ENCODE measurements at regions not wholly inside any gene's neighbourhood (a gene's known extent, or its start where the extent isn't known, plus 50 kb on each side); places are given as distances from the start of the nearest gene placed in this dataset.

DNA sequence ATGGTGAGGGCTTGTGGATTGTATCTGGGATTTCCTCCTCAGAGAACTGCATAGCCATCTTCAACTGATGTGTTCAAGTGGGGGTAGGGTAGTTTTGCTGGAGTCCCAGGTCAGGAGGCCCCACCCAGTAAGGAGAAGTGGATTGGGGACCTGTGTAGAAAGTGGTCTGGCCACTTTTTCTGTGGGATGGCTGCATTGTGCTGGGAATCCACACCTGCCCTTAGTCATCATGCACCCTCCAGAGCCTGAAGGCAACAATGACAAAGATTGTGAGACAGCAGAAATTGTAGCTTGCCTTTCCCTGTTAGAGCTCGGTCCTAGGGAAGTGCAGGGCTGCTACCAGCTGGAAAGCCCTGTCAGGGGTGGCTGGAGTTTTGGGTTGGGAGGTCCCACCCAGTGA is 255.4 kb downstream of the NDFIP2 start:
- TF ChIP-seq, protein P1, sequence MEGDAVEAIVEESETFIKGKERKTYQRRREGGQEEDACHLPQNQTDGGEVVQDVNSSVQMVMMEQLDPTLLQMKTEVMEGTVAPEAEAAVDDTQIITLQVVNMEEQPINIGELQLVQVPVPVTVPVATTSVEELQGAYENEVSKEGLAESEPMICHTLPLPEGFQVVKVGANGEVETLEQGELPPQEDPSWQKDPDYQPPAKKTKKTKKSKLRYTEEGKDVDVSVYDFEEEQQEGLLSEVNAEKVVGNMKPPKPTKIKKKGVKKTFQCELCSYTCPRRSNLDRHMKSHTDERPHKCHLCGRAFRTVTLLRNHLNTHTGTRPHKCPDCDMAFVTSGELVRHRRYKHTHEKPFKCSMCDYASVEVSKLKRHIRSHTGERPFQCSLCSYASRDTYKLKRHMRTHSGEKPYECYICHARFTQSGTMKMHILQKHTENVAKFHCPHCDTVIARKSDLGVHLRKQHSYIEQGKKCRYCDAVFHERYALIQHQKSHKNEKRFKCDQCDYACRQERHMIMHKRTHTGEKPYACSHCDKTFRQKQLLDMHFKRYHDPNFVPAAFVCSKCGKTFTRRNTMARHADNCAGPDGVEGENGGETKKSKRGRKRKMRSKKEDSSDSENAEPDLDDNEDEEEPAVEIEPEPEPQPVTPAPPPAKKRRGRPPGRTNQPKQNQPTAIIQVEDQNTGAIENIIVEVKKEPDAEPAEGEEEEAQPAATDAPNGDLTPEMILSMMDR (IDR thresholded peaks at IDR 0.05; ENCODE audit: insufficient read depth, low read length, poor library complexity, severe bottlenecking) = no peak
- H3K4me3 ChIP-seq (ENCODE audit: low read depth, low read length) = no peak overlapping the region
- DNase-seq (ENCODE audit: low read depth) = no peak
- H3K36me3 ChIP-seq (ENCODE audit: control insufficient read depth, insufficient read depth, low read length) = no peaks in the 10 kb centered on the region
- no peaks in the 10 kb centered on the region for H3K27me3 ChIP-seq (ENCODE audit: control insufficient read depth, insufficient read depth, low read length)

DNA sequence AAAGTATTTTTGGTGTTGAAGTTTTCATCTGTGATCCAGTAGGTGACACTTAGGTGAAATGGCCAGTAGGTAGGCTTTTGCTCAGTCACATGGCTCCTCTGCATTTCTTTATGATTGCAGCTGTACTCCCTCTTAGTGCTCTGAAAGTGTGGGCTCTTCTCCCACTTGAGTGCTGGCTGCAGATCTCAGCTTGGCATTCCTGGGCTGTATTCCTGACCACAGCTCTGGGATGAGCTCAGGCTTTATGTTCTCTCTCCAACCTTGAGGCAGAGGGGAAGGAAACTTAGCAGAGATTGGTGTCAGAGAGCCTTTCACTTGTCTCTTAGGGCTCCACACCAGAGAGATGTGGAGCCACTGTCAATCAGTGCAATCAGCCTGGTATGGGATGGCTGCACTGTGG is 254.3 kb downstream of the NDFIP2 start:
- no peaks in the 10 kb centered on the region for H3K36me3 ChIP-seq (ENCODE audit: control insufficient read depth, insufficient read depth, low read length)
- TF ChIP-seq, protein P1 (IDR thresholded peaks at IDR 0.05; ENCODE audit: insufficient read depth, low read length, poor library complexity, severe bottlenecking) = no peak
- H3K4me3 ChIP-seq (ENCODE audit: low read depth, low read length) = no peak overlapping the region
- no peaks in the 10 kb centered on the region for H3K27me3 ChIP-seq (ENCODE audit: control insufficient read depth, insufficient read depth, low read length)
- no peak for DNase-seq (ENCODE audit: low read depth)

- TF ChIP-seq, protein P1 (IDR thresholded peaks at IDR 0.05; ENCODE audit: insufficient read depth, low read length, poor library complexity, severe bottlenecking) = no peak
- DNase-seq (ENCODE audit: low read depth) = no peak
- Histone ChIP-seq H3K36me3 (ENCODE audit: control insufficient read depth, insufficient read depth, low read length) (no peaks in the 10 kb centered on the region), H3K27me3 (ENCODE audit: control insufficient read depth, insufficient read depth, low read length) (no peaks in the 10 kb centered on the region), H3K4me3 (ENCODE audit: low read depth, low read length) (no peak overlapping the region)
Observed at GRCh38 chr13:79727086-79727485, 246.1 kb downstream of the NDFIP2 start.

GRCh38 chr13:79725841-79726240 is 244.9 kb downstream of the NDFIP2 start:
- DNase-seq (ENCODE audit: low read depth) = no peak
- Histone ChIP-seq H3K27me3 (ENCODE audit: control insufficient read depth, insufficient read depth, low read length) (no peaks in the 10 kb centered on the region), H3K36me3 (ENCODE audit: control insufficient read depth, insufficient read depth, low read length) (no peaks in the 10 kb centered on the region), H3K4me3 (ENCODE audit: low read depth, low read length) (no peak overlapping the region)
- TF ChIP-seq, protein P1 (IDR thresholded peaks at IDR 0.05; ENCODE audit: insufficient read depth, low read length, poor library complexity, severe bottlenecking) = no peak

DNA sequence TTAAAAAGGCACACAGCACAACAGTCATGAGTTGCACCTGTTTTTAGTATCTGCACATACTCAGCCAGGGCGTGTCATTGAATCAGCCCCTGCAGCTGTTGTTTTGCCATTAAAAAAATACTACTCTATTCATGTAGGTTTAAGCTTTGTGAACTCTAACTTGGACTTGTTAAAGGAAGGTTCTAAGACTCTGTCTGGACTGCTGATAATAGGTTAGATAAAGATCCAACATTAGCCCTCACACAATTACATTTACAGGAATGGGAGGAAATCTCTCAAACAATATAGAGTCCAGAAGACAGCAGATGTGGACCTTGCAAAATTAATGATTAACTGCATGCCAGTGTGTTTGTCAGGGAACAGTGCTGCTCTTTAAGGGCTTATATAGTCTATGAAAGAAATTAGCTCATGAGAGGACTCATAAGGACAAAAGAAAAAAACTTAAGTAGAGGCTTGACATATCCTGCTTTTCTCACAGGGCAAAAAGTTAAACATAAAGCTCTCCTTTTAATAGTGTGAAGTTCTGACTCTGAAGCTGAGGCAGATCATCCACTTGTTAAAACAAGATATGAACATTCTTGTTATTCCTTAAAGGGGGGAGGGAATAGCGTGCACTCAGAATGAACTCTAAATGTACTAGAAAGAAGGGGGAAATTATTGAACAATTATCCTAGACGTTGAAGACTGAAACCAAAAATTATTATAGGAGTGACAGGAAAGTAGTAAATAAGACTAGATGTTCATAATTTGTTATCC is 243.6 kb downstream of the NDFIP2 start:
- H3K4me3 ChIP-seq (ENCODE audit: low read depth, low read length) = no peak overlapping the region
- peak; percentile 87 for DNase-seq (ENCODE audit: low read depth)
- H3K36me3 ChIP-seq (ENCODE audit: control insufficient read depth, insufficient read depth, low read length) = no peaks in the 10 kb centered on the region
- H3K27me3 ChIP-seq (ENCODE audit: control insufficient read depth, insufficient read depth, low read length) = no peaks in the 10 kb centered on the region
- TF ChIP-seq, protein P1 (IDR thresholded peaks at IDR 0.05; ENCODE audit: insufficient read depth, low read length, poor library complexity, severe bottlenecking) = no peak

DNA sequence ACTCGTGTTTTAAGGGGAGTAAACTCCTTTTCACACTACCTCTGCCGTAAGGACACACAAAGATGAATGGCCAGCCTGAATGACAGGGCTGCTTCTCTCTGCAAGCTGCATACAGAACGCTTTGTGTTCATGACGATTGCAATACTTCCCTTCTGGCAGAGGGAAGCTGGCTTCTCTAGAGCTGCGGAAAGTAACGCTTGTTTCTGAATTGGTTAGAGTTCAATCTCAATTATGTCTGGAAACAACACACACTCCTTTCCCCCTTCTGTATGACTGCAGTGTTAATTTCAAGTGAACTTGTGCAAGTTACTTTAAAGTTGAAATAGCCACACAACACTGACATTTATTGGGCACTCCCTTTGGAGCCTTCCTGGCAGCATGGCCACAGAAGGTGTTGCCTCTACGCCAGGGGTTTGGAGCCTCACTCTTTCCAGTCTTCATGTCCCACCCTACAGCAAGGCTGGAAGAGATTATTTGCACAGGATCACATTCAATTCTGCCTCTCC is 242.6 kb downstream of the NDFIP2 start:
- TF ChIP-seq, protein P1 (IDR thresholded peaks at IDR 0.05; ENCODE audit: insufficient read depth, low read length, poor library complexity, severe bottlenecking) = no peak
- no peak for DNase-seq (ENCODE audit: low read depth)
- no peak overlapping the region for H3K4me3 ChIP-seq (ENCODE audit: low read depth, low read length)
- H3K27me3 ChIP-seq (ENCODE audit: control insufficient read depth, insufficient read depth, low read length) = no peaks in the 10 kb centered on the region
- H3K36me3 ChIP-seq (ENCODE audit: control insufficient read depth, insufficient read depth, low read length) = no peaks in the 10 kb centered on the region
